IMR-90 (cell line): ENCODE measurements at regions not wholly inside any gene's neighbourhood (a gene's known extent, or its start where the extent isn't known, plus 50 kb on each side); places are given as distances from the start of the nearest gene placed in this dataset.

Experiments used
- BHLHE40 ChIP-seq: fragments of 150-350 bp; IDR thresholded peaks from 2 replicates; pipeline ENCODE4 v1.6.1; 2016; ENCODE audit warnings: mild to moderate bottlenecking, low read depth, low read length
- CEBPB ChIP-seq: IDR thresholded peaks from 2 replicates; pipeline ENCODE4 v1.6.1; 2012; ENCODE audit warnings: low read depth, low read length, improper control_type of control experiment
- MAFK ChIP-seq: IDR thresholded peaks from 2 replicates; pipeline ENCODE4 v1.6.1; 2012; ENCODE audit warnings: low read depth, low read length, improper control_type of control experiment
- MAZ ChIP-seq: IDR thresholded peaks from 2 replicates; pipeline ENCODE4 v1.6.1; 2012; ENCODE audit warnings: low read depth, mild to moderate bottlenecking, low read length, improper control_type of control experiment, moderate library complexity, borderline replicate concordance
- POLR2A ChIP-seq: IDR thresholded peaks from 2 replicates; pipeline ENCODE4 v1.6.1; 2012; ENCODE audit warnings: mild to moderate bottlenecking, low read depth, low read length
- RAD21 ChIP-seq: IDR thresholded peaks from 2 replicates; pipeline ENCODE4 v1.6.1; 2012; ENCODE audit warnings: low read length, improper control_type of control experiment
- RCOR1 ChIP-seq: IDR thresholded peaks from 2 replicates; pipeline ENCODE4 v1.6.1; 2012; ENCODE audit warnings: mild to moderate bottlenecking, low read length, improper control_type of control experiment; ENCODE audit not compliant: insufficient replicate concordance
- TF ChIP-seq, protein P1 (sequence below): conservative IDR thresholded peaks from 2 replicates; pipeline ENCODE4 v1.5.1; 2012; ENCODE audit warnings: mild to moderate bottlenecking, low read depth, low read length, improper control_type of control experiment

DNA sequence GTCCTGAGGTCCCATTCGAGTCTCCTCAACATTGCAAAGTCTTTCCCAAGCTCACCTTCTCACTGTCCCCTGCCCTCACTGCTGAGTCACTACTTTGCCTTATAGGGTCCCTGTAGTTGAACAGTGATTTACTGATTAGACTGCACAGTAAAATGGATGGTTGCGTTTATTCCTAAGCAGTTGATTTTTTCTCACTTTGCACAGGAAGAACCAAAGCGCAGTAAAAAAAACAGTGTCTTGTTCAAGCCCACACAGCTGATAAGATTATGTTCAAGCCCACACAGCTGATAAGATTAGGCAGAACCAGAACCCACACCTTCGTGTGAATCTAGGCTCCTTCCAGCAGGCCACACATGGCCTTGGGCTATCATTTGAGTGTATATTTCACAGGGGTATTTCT, 215.3 kb upstream of the COPS8 start:
- TF ChIP-seq, protein P1, sequence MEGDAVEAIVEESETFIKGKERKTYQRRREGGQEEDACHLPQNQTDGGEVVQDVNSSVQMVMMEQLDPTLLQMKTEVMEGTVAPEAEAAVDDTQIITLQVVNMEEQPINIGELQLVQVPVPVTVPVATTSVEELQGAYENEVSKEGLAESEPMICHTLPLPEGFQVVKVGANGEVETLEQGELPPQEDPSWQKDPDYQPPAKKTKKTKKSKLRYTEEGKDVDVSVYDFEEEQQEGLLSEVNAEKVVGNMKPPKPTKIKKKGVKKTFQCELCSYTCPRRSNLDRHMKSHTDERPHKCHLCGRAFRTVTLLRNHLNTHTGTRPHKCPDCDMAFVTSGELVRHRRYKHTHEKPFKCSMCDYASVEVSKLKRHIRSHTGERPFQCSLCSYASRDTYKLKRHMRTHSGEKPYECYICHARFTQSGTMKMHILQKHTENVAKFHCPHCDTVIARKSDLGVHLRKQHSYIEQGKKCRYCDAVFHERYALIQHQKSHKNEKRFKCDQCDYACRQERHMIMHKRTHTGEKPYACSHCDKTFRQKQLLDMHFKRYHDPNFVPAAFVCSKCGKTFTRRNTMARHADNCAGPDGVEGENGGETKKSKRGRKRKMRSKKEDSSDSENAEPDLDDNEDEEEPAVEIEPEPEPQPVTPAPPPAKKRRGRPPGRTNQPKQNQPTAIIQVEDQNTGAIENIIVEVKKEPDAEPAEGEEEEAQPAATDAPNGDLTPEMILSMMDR: no peak
- TF ChIP-seq POLR2A (no peak), MAFK (no peak), CEBPB (no peak), RAD21 (no peak), BHLHE40 (no peak), MAZ (no peak), RCOR1 (no peak)
